ENCODE measurements at regions not wholly inside any gene's neighbourhood (a gene's known extent, or its start where the extent isn't known, plus 50 kb on each side); places are given as distances from the start of the nearest gene placed in this dataset.
A peak's percentile ranks its signal among the peaks of the same experiment; 100 is the strongest.

- Histone ChIP-seq H3K36me3 (ENCODE audit: control insufficient read depth in 4 of 4, insufficient read depth in 4 of 4, low read length in 4 of 4) (peaks cover 0 to 15% (median 2%) of the 10 kb centered on the region in 4 donors), H3K4me1 (ENCODE audit: control insufficient read depth in 5 of 5, insufficient read depth in 5 of 5, low read length in 5 of 5) (peaks cover 0 to 7% (median 0%) of the 10 kb centered on the region in 5 donors), H3K27me3 (ENCODE audit: control insufficient read depth in 3 of 3, insufficient read depth in 3 of 3, low read length in 2 of 3) (no peaks in the 10 kb centered on the region), H3K27ac (ENCODE audit: low read depth in 1 of 2, low read length in 1 of 2) (no peak overlapping the region), H3K9ac (ENCODE audit: insufficient read depth in 1 of 2, low read length in 2 of 2) (no peak overlapping the region), H3K4me3 (no peak overlapping the region), H3K9me3 (ENCODE audit: control insufficient read depth in 4 of 4, insufficient read depth in 3 of 4, low read length in 3 of 4) (peaks cover 0 to 5% (median 1%) of the 10 kb centered on the region in 4 donors)
- ATAC-seq (ENCODE audit: insufficient read depth, low FRiP score) (no peak), DNase-seq (no peak)
- TF ChIP-seq CTCF (IDR thresholded peaks at IDR 0.05; ENCODE audit: control extremely low read depth, extremely low read depth): no peak
- WGBS, 2 donors: 93 to 97% methylated on average over 19 of the region's 19 CpGs
Observed at GRCh38 chr14:101060171-101060601, 156.7 kb upstream of the RTL1 start.

- Histone ChIP-seq H3K9ac (ENCODE audit: insufficient read depth in 1 of 2, low read length in 2 of 2) (no peak overlapping the region), H3K27me3 (ENCODE audit: control insufficient read depth in 3 of 3, insufficient read depth in 3 of 3, low read length in 2 of 3) (no peaks in the 10 kb centered on the region), H3K4me3 (no peak overlapping the region), H3K4me1 (ENCODE audit: control insufficient read depth in 5 of 5, insufficient read depth in 5 of 5, low read length in 5 of 5) (peaks cover 0 to 7% (median 0%) of the 10 kb centered on the region in 5 donors), H3K36me3 (ENCODE audit: control insufficient read depth in 4 of 4, insufficient read depth in 4 of 4, low read length in 4 of 4) (peaks cover 0 to 12% (median 0%) of the 10 kb centered on the region in 4 donors), H3K9me3 (ENCODE audit: control insufficient read depth in 4 of 4, insufficient read depth in 3 of 4, low read length in 3 of 4) (peaks cover 0 to 3% (median 0%) of the 10 kb centered on the region in 4 donors), H3K27ac (ENCODE audit: low read depth in 1 of 2, low read length in 1 of 2) (no peak overlapping the region)
- WGBS, 2 donors: 89 to 93% methylated on average over 18 of the region's 18 CpGs
- ATAC-seq (ENCODE audit: insufficient read depth, low FRiP score) (no peak), DNase-seq (no peak)
- TF ChIP-seq CTCF (IDR thresholded peaks at IDR 0.05; ENCODE audit: control extremely low read depth, extremely low read depth): no peak
Observed at GRCh38 chr14:101061411-101062064, 158.0 kb upstream of the RTL1 start.

- Histone ChIP-seq H3K4me3 (no peak overlapping the region), H3K9ac (ENCODE audit: insufficient read depth in 1 of 2, low read length in 2 of 2) (no peak overlapping the region), H3K27me3 (ENCODE audit: control insufficient read depth in 3 of 3, insufficient read depth in 3 of 3, low read length in 2 of 3) (no peaks in the 10 kb centered on the region), H3K9me3 (ENCODE audit: control insufficient read depth in 4 of 4, insufficient read depth in 3 of 4, low read length in 3 of 4) (peaks cover 0 to 3% (median 0%) of the 10 kb centered on the region in 4 donors), H3K4me1 (ENCODE audit: control insufficient read depth in 5 of 5, insufficient read depth in 5 of 5, low read length in 5 of 5) (peaks cover 0 to 7% (median 0%) of the 10 kb centered on the region in 5 donors), H3K36me3 (ENCODE audit: control insufficient read depth in 4 of 4, insufficient read depth in 4 of 4, low read length in 4 of 4) (peaks cover 0 to 12% (median 0%) of the 10 kb centered on the region in 4 donors), H3K27ac (ENCODE audit: low read depth in 1 of 2, low read length in 1 of 2) (no peak overlapping the region)
- DNase-seq (peak in 2 of 3 donors; percentile 32 to 42), ATAC-seq (ENCODE audit: insufficient read depth, low FRiP score) (no peak)
- WGBS, 2 donors: 87 to 93% methylated on average over 19 of the region's 19 CpGs
- TF ChIP-seq CTCF (IDR thresholded peaks at IDR 0.05; ENCODE audit: control extremely low read depth, extremely low read depth): no peak
Observed at GRCh38 chr14:101062065-101062450, 158.5 kb upstream of the RTL1 start.
